GM19043 (cell line): ENCODE measurements at regions not wholly inside any gene's neighbourhood (a gene's known extent, or its start where the extent isn't known, plus 50 kb on each side); places are given as distances from the start of the nearest gene placed in this dataset.

Experiments
- ATAC-seq: cut with Tn5 transposase; IDR thresholded peaks from one replicate; pipeline ENCODE4 v1.9.1; 2021; ENCODE audit warnings: low read depth; ENCODE audit not compliant: unreplicated experiment

DNA sequence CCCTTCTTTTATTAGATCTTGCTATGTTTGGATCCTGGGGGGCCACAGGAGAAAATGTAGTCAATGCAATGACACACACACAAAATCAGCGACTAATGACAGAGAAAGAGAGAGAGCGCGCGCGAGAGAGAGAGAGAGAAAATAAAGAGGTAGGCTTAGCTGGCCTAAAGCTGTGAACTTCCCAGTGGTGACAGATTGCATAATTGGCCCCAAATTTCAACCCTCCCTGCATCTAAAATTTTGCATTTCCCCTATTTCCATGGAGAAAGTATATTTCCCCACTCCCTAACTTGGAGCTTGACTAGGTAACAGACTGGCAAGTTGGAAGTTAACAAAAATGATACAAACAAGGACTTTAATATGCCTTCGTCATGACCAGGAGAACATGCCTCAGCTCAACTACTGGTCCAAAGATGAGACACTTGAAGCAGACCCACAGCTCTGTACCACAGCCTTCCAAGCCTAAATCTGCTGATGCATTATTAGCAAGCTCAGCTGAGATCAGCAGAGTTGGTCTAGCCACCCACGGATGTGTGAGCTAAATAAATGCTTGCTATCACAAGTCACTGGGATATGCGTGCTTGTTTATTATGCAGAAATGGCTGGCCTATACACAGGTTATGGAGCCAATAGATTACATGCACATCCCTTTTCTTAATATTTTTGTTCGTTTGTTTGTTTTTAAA, 118.1 kb upstream of the PRDM1 start:
- ATAC-seq, result no peak

- ATAC-seq, result no peak
Measured at GRCh38 chr6:105966481-105966880, 119.7 kb upstream of the PRDM1 start.

GRCh38 chr6:105964979-105965760, 121.0 kb upstream of the PRDM1 start:
- ATAC-seq, result no peak

- no peak for ATAC-seq
Measured at GRCh38 chr6:105954148-105954547, 132.0 kb upstream of the PRDM1 start.

GRCh38 chr6:105952772-105953690, 133.1 kb upstream of the PRDM1 start:
- ATAC-seq, result no peak

DNA sequence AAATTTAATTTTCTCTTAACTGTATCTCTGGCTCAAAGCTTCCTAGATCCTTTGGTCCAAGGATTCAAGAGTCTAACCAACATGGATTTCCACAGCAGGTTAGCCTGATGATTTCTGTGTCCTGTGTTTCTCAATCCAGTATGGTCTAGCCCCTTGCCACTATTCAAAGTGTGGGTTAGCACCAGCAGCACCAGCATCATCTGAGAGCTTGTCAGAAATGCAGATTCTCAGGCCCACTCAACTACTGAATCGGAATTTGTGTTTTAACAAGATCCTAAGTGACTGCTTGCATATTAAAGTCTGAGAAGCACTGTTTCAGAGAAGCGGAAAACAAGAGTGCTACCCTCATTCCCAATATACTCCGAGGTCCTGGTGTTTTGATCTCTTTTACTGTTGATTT, 133.8 kb upstream of the PRDM1 start:
- no peak for ATAC-seq

- ATAC-seq, result no peak
Measured at GRCh38 chr6:105951322-105951721, 134.8 kb upstream of the PRDM1 start.

GRCh38 chr6:105949869-105950268, 136.3 kb upstream of the PRDM1 start:
- no peak for ATAC-seq

- ATAC-seq, result no peak
Measured at GRCh38 chr6:105943514-105943913, 142.6 kb upstream of the PRDM1 start.

- no peak for ATAC-seq
Measured at GRCh38 chr6:105941621-105942412, 144.3 kb upstream of the PRDM1 start.

DNA sequence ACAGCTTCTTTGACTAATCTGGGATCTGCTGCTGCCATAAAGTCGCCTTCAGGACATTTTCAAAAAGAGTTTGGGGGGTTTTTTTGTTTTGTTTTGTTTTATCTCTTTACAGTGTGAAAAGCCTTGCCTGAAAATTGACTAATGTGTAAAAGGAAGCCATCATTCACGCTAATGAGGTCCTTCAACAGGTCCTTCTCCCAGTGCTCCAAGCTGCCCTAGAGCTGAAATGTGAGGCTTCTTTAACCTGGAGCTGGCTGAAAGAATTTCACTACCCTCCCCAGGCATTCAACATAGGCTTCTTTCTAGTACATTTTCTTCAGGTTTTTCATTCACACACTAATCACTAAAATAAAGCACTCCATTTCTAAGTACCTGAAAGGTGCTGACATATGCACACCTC, 145.1 kb upstream of the PRDM1 start:
- no peak for ATAC-seq

DNA sequence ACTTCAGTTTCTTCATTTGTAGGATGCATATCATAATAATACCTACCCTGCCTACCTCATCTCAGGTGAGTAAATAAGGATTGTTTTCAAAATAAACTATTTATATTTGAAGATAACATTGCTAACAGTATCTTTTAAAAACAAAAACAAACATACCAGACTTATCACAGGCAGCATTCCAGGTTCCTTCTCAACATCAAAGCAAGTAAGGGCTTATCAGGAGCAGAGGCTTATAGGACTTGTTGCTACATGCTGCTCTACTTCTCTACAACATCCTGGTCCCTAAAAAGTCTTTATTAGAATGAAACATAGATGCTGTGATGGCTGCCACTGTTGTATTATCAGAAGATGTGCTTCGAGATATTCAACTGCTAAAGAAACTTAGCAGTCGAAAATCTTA, 149.2 kb upstream of the PRDM1 start:
- no peak for ATAC-seq

GRCh38 chr6:105935416-105935815, 150.7 kb upstream of the PRDM1 start:
- no peak for ATAC-seq

- no peak for ATAC-seq
Measured at GRCh38 chr6:105934708-105935107, 151.4 kb upstream of the PRDM1 start.

DNA sequence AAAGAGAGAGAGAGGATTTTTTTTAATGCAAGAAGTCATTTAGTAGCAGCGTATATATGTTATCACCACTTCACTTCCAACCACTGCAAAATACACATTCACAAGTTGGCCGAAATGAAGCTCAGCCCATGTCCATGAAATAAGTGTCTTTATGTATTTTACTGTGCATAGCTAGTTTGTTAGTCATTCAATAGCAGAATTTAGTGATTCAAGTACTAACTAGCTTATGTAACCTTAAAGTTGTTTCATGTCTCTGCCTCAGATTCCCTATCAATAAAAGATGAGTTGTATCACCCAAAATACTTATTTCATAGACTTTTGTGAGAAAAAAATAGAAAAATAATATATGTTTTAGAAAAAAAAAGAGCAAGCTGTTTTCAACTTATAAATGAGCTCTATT, 153.7 kb upstream of the PRDM1 start:
- ATAC-seq, result no peak

- ATAC-seq, result no peak
Measured at GRCh38 chr6:105929626-105930025, 156.5 kb upstream of the PRDM1 start.

GRCh38 chr6:105926318-105926717, 159.8 kb upstream of the PRDM1 start:
- no peak for ATAC-seq

GRCh38 chr6:105925706-105926105, 160.4 kb upstream of the PRDM1 start:
- ATAC-seq, result no peak

- ATAC-seq, result no peak
Measured at GRCh38 chr6:105921781-105922180, 164.4 kb upstream of the PRDM1 start.

DNA sequence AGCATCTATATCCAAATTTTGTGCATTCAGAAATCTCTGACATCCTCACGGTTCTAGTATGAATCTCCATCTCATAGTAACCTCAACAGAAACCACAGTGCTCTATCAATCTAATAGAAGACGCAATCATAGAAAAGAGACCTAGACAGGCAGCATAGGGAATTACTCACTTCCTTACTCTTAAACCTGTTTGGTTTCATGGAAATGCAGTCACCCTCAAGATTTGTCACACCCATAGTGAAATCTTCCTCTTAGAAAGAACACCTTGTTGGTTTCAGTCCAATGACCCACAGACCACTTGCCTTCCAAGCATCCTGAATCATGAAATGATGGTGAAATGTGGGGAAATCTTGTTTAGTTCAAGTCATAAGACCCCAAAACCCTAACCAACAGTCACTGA, 166.1 kb upstream of the PRDM1 start:
- no peak for ATAC-seq
